ENCODE measurements at regions not wholly inside any gene's neighbourhood (a gene's known extent, or its start where the extent isn't known, plus 50 kb on each side); places are given as distances from the start of the nearest gene placed in this dataset.

GRCh38 chr6:93549868-93550267 lies 130.5 kb upstream of the EPHA7 start:
- Mint-ChIP-seq H3K27ac (no peak overlapping the region), H3K4me3 (no peak overlapping the region), H3K27me3 (no peaks in the 10 kb centered on the region), H3K36me3 (no peaks in the 10 kb centered on the region), H3K9me3 (peaks cover 2 to 5% (median 2%) of the 10 kb centered on the region in 3 donors), H3K4me1 (no peaks in the 10 kb centered on the region)

- no peaks in the 10 kb centered on the region for H3K27me3 Mint-ChIP-seq
These were observed 105.5 kb upstream of the EPHA7 start for GRCh38 chr6:93524671-93525451.

GRCh38 chr6:93523365-93523764 lies 104.0 kb upstream of the EPHA7 start:
- H3K4me1 Mint-ChIP-seq: no peaks in the 10 kb centered on the region
- no peak overlapping the region for H3K27ac Mint-ChIP-seq
- H3K9me3 Mint-ChIP-seq: peaks cover 0 to 4% (median 2%) of the 10 kb centered on the region in 3 donors
- no peak overlapping the region for H3K4me3 Mint-ChIP-seq
- H3K36me3 Mint-ChIP-seq: peaks cover 2% of the 10 kb centered on the region
- no peaks in the 10 kb centered on the region for H3K27me3 Mint-ChIP-seq

More at GRCh38 chr6:93524671-93525451, 105.5 kb upstream of the EPHA7 start:
- Mint-ChIP-seq H3K4me1 (no peaks in the 10 kb centered on the region), H3K27ac (no peak overlapping the region), H3K4me3 (no peak overlapping the region), H3K36me3 (no peaks in the 10 kb centered on the region), H3K9me3 (peaks cover 0 to 4% (median 1%) of the 10 kb centered on the region in 3 donors)

DNA sequence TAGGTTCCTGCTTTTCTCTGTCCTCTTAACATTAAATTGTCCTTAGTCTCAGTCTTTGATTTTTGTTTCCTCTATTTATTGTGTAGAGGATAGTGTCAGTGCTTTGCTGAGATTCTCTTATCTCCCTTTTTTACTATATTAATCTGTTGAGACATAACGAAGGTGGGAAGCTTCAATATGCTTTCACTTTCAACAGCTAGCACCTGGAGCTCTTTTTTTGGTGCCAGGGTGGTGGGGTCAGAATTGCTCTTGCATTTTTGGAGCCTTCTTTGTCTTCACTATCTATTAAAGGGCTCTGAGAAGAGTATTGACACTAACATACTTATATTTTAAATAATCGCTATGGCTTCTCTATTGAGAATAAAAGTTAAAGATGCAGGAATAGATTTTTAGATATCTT lies 97.1 kb upstream of the EPHA7 start:
- Mint-ChIP-seq H3K27me3 (no peaks in the 10 kb centered on the region), H3K36me3 (peaks cover 2% of the 10 kb centered on the region), H3K4me1 (no peaks in the 10 kb centered on the region), H3K4me3 (no peak overlapping the region), H3K9me3 (peaks cover 0 to 3% (median 3%) of the 10 kb centered on the region in 3 donors), H3K27ac (no peak overlapping the region)

GRCh38 chr6:93515736-93516135 lies 96.4 kb upstream of the EPHA7 start:
- H3K9me3 Mint-ChIP-seq: peaks cover 0 to 3% (median 3%) of the 10 kb centered on the region in 3 donors
- H3K36me3 Mint-ChIP-seq: peaks cover 2% of the 10 kb centered on the region
- no peaks in the 10 kb centered on the region for H3K4me1 Mint-ChIP-seq
- H3K27ac Mint-ChIP-seq: no peak overlapping the region
- H3K27me3 Mint-ChIP-seq: no peaks in the 10 kb centered on the region
- no peak overlapping the region for H3K4me3 Mint-ChIP-seq

GRCh38 chr6:93498713-93499112 lies 79.4 kb upstream of the EPHA7 start:
- no peak overlapping the region for H3K27ac Mint-ChIP-seq
- H3K4me3 Mint-ChIP-seq: no peak overlapping the region
- H3K4me1 Mint-ChIP-seq: no peaks in the 10 kb centered on the region
- peaks cover 0 to 7% (median 3%) of the 10 kb centered on the region in 3 donors for H3K9me3 Mint-ChIP-seq
- H3K36me3 Mint-ChIP-seq: no peaks in the 10 kb centered on the region
- H3K27me3 Mint-ChIP-seq: no peaks in the 10 kb centered on the region

- Mint-ChIP-seq H3K36me3 (no peaks in the 10 kb centered on the region), H3K9me3 (peaks cover 0 to 3% (median 0%) of the 10 kb centered on the region in 3 donors), H3K27ac (no peak overlapping the region), H3K27me3 (no peaks in the 10 kb centered on the region), H3K4me3 (no peak overlapping the region), H3K4me1 (no peaks in the 10 kb centered on the region)
These were observed 77.2 kb upstream of the EPHA7 start for GRCh38 chr6:93496548-93496947.

DNA sequence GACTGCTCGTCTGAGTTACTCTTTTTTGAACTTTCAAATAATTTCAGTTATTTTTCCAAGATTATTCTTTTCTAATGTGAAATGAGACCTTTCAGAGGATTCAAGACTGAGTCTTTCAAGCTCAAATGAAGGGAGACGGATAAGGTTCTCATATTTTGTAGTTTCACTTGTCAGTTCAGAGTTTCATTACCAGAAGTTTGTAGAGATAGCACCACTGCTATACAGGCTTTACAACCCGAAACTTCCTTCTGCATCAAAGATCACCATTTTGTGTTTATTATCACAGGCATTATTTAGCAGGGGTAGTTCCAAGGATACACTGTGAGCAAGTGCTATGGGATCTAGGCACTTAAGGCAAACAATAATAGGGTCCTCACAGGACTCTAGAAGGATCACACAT lies 74.7 kb upstream of the EPHA7 start:
- Mint-ChIP-seq H3K27me3 (no peaks in the 10 kb centered on the region), H3K36me3 (no peaks in the 10 kb centered on the region), H3K27ac (no peak overlapping the region), H3K4me1 (no peaks in the 10 kb centered on the region), H3K9me3 (peaks cover 0 to 5% (median 0%) of the 10 kb centered on the region in 3 donors), H3K4me3 (no peak overlapping the region)

- Mint-ChIP-seq H3K4me3 (no peak overlapping the region), H3K9me3 (peaks cover 0 to 13% (median 2%) of the 10 kb centered on the region in 3 donors), H3K36me3 (no peaks in the 10 kb centered on the region), H3K4me1 (no peaks in the 10 kb centered on the region), H3K27me3 (no peaks in the 10 kb centered on the region), H3K27ac (no peak overlapping the region)
These were observed 55.4 kb upstream of the EPHA7 start for GRCh38 chr6:93474733-93475179.

DNA sequence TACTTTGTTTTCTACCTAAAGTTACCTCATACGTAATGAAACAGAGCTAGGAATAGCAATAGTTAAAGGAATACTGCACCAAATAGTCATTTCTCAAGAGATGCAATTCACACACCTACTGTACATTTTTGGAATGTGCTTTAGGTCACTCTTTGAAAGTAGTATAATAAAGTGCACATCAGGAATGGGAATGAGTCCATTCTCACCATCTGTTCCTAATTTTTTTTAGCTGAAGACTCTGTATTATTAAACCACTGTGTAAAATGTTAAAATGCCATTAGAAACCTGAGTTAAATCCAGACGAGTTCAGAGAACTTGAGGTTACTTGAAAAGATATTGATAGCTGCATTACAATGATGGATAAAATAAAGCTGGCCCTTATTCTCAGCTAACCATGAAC lies 51.9 kb upstream of the EPHA7 start:
- no peaks in the 10 kb centered on the region for H3K36me3 Mint-ChIP-seq
- H3K4me3 Mint-ChIP-seq: no peak overlapping the region
- no peaks in the 10 kb centered on the region for H3K4me1 Mint-ChIP-seq
- peaks cover 0 to 10% (median 2%) of the 10 kb centered on the region in 3 donors for H3K9me3 Mint-ChIP-seq
- no peak overlapping the region for H3K27ac Mint-ChIP-seq
- H3K27me3 Mint-ChIP-seq: no peaks in the 10 kb centered on the region

Data from IgD-negative memory B cell (primary cell).